ENCODE measurements at regions not wholly inside any gene's neighbourhood (a gene's known extent, or its start where the extent isn't known, plus 50 kb on each side); places are given as distances from the start of the nearest gene placed in this dataset.
"Not testable (repeated sequence)": the region's sequence is repeated elsewhere in the genome, so short reads cannot be mapped to it uniquely, and the experiment has no call there.

GRCh38 chr17:33572615-33573014, 279.5 kb upstream of the ASIC2 start:
- DNase-seq = no peak

GRCh38 chr17:33574942-33575445, 281.9 kb upstream of the ASIC2 start:
- no peak for DNase-seq

GRCh38 chr17:33579740-33580139, 286.6 kb upstream of the ASIC2 start:
- DNase-seq = not testable (repeated sequence)

GRCh38 chr17:33580215-33580614, 287.1 kb upstream of the ASIC2 start:
- no peak for DNase-seq

GRCh38 chr17:33582661-33583060, 289.6 kb upstream of the ASIC2 start:
- DNase-seq = no peak

- DNase-seq = no peak
Observed at GRCh38 chr17:33583518-33584417, 290.7 kb upstream of the ASIC2 start.

GRCh38 chr17:33593991-33594390, 300.9 kb upstream of the ASIC2 start:
- no peak for DNase-seq

- DNase-seq = no peak
Observed at GRCh38 chr17:33595828-33596227, 302.7 kb upstream of the ASIC2 start.

- no peak for DNase-seq
Observed at GRCh38 chr17:33596899-33597298, 303.8 kb upstream of the ASIC2 start.

- no peak for DNase-seq
Observed at GRCh38 chr17:33598797-33599196, 305.7 kb upstream of the ASIC2 start.

GRCh38 chr17:33602981-33603380, 309.9 kb upstream of the ASIC2 start:
- no peak for DNase-seq

GRCh38 chr17:33603789-33604188, 310.7 kb upstream of the ASIC2 start:
- DNase-seq = no peak

- no peak for DNase-seq
Observed at GRCh38 chr17:33611532-33611931, 318.4 kb upstream of the ASIC2 start.

GRCh38 chr17:33615861-33616260, 322.8 kb upstream of the ASIC2 start:
- DNase-seq = no peak

GRCh38 chr17:33623841-33624240, 330.7 kb upstream of the ASIC2 start:
- DNase-seq = no peak

GRCh38 chr17:33628500-33629346, 335.6 kb upstream of the ASIC2 start:
- DNase-seq = no peak

GRCh38 chr17:33633446-33633845, 340.4 kb upstream of the ASIC2 start:
- no peak for DNase-seq

- no peak for DNase-seq
Observed at GRCh38 chr17:33637534-33637933, 344.4 kb upstream of the ASIC2 start.

GRCh38 chr17:33639103-33639880, 346.2 kb upstream of the ASIC2 start:
- DNase-seq = no peak

GRCh38 chr17:33640629-33641028, 347.5 kb upstream of the ASIC2 start:
- no peak for DNase-seq

GRCh38 chr17:33642002-33642401, 348.9 kb upstream of the ASIC2 start:
- DNase-seq = no peak

- DNase-seq = no peak
Observed at GRCh38 chr17:33647956-33648355, 354.9 kb upstream of the ASIC2 start.

- no peak for DNase-seq
Observed at GRCh38 chr17:33650304-33650703, 357.2 kb upstream of the ASIC2 start.

Measured in Kasumi-1 (cell line).